Coronary artery (tissue), 2 donors: ENCODE measurements at regions not wholly inside any gene's neighbourhood (a gene's known extent, or its start where the extent isn't known, plus 50 kb on each side); places are given as distances from the start of the nearest gene placed in this dataset.

Experiments used
- DNase-seq: peaks from one replicate; pipeline ENCODE4 v3.0.0-alpha.2; 2017; ENCODE audit warnings: low spot score
- H3K27ac ChIP-seq, 2 donors: fragments of 200-600 bp; sonication (generic); one replicate each; pipeline ENCODE4 v1.5.1; 2016 to 2019
- H3K4me3 ChIP-seq: fragments of 200-600 bp; sonication (generic); 2 replicates; pipeline ENCODE4 v1.5.1; 2016; ENCODE audit warnings: mild to moderate bottlenecking, moderate library complexity
- CTCF ChIP-seq: fragments of 200-600 bp; sonication (generic); IDR thresholded peaks from one replicate; pipeline ENCODE4 v1.5.1; 2019; ENCODE audit warnings: antibody characterized with exemption

- TF ChIP-seq CTCF = no peak
- Histone ChIP-seq H3K4me3 (no peak overlapping the region), H3K27ac (no peak overlapping the region)
- DNase-seq = no peak
Measured at GRCh38 chr14:101039755-101040138, 136.2 kb upstream of the RTL1 start.

- no peak for TF ChIP-seq CTCF
- Histone ChIP-seq H3K27ac (no peak overlapping the region), H3K4me3 (no peak overlapping the region)
- DNase-seq = no peak
Measured at GRCh38 chr14:101040538-101041442, 137.3 kb upstream of the RTL1 start.

- TF ChIP-seq CTCF = no peak
- Histone ChIP-seq H3K27ac (no peak overlapping the region), H3K4me3 (no peak overlapping the region)
- DNase-seq = no peak
Measured at GRCh38 chr14:101043891-101044290, 140.4 kb upstream of the RTL1 start.

GRCh38 chr14:101044741-101045140 is 141.2 kb upstream of the RTL1 start:
- Histone ChIP-seq H3K27ac (no peak overlapping the region), H3K4me3 (no peak overlapping the region)
- DNase-seq = no peak
- TF ChIP-seq CTCF = no peak

- DNase-seq = no peak
- H3K27ac ChIP-seq = no peak overlapping the region
- no peak for TF ChIP-seq CTCF
- H3K4me3 ChIP-seq = no peak overlapping the region
Measured at GRCh38 chr14:101045511-101045910, 142.0 kb upstream of the RTL1 start.

- Histone ChIP-seq H3K27ac (no peak overlapping the region), H3K4me3 (no peak overlapping the region)
- no peak for DNase-seq
- TF ChIP-seq CTCF = no peak
Measured at GRCh38 chr14:101046071-101046470, 142.5 kb upstream of the RTL1 start.

- Histone ChIP-seq H3K4me3 (no peak overlapping the region), H3K27ac (no peak overlapping the region)
- no peak for TF ChIP-seq CTCF
- DNase-seq = no peak
Measured at GRCh38 chr14:101047326-101047725, 143.8 kb upstream of the RTL1 start.
